ENCODE measurements at regions not wholly inside any gene's neighbourhood (a gene's known extent, or its start where the extent isn't known, plus 50 kb on each side); places are given as distances from the start of the nearest gene placed in this dataset.

- Mint-ChIP-seq H3K27me3 (ENCODE audit: low read depth) (peaks cover 3% of the 10 kb centered on the region), H3K9me3 (peaks cover 11% of the 10 kb centered on the region), H3K4me1 (peaks cover 4% of the 10 kb centered on the region), H3K4me3 (no peak overlapping the region), H3K36me3 (ENCODE audit: low read depth) (peaks cover 5% of the 10 kb centered on the region), H3K27ac (ENCODE audit: unreplicated experiment) (no peak overlapping the region)
- no peak for DNase-seq (ENCODE audit: low read depth, low spot score)
- no peak for TF ChIP-seq CTCF (conservative IDR thresholded peaks at IDR 0.05)
Observed at GRCh38 chr10:131662851-131663250, 238.0 kb upstream of the PPP2R2D start.

GRCh38 chr10:131663351-131663750, 237.5 kb upstream of the PPP2R2D start:
- H3K36me3 Mint-ChIP-seq (ENCODE audit: low read depth): peaks cover 5% of the 10 kb centered on the region
- no peak overlapping the region for H3K4me3 Mint-ChIP-seq
- peaks cover 4% of the 10 kb centered on the region for H3K4me1 Mint-ChIP-seq
- no peak for TF ChIP-seq CTCF (conservative IDR thresholded peaks at IDR 0.05)
- peaks cover 3% of the 10 kb centered on the region for H3K27me3 Mint-ChIP-seq (ENCODE audit: low read depth)
- H3K9me3 Mint-ChIP-seq: peaks cover 11% of the 10 kb centered on the region
- DNase-seq (ENCODE audit: low read depth, low spot score): no peak
- H3K27ac Mint-ChIP-seq (ENCODE audit: unreplicated experiment): no peak overlapping the region

- Mint-ChIP-seq H3K4me3 (no peak overlapping the region), H3K36me3 (ENCODE audit: low read depth) (peaks cover 5% of the 10 kb centered on the region), H3K4me1 (peaks cover 4% of the 10 kb centered on the region), H3K27ac (ENCODE audit: unreplicated experiment) (no peak overlapping the region), H3K9me3 (peaks cover 15% of the 10 kb centered on the region), H3K27me3 (ENCODE audit: low read depth) (peaks cover 3% of the 10 kb centered on the region)
- DNase-seq (ENCODE audit: low read depth, low spot score): no peak
- TF ChIP-seq CTCF (conservative IDR thresholded peaks at IDR 0.05): no peak
Observed at GRCh38 chr10:131666091-131666490, 234.7 kb upstream of the PPP2R2D start.

- peaks cover 6% of the 10 kb centered on the region for H3K36me3 Mint-ChIP-seq (ENCODE audit: low read depth)
- TF ChIP-seq CTCF (conservative IDR thresholded peaks at IDR 0.05): no peak
- H3K4me3 Mint-ChIP-seq: no peak overlapping the region
- peaks cover 4% of the 10 kb centered on the region for H3K4me1 Mint-ChIP-seq
- no peak overlapping the region for H3K27ac Mint-ChIP-seq (ENCODE audit: unreplicated experiment)
- peaks cover 3% of the 10 kb centered on the region for H3K27me3 Mint-ChIP-seq (ENCODE audit: low read depth)
- H3K9me3 Mint-ChIP-seq: peaks cover 17% of the 10 kb centered on the region
- no peak for DNase-seq (ENCODE audit: low read depth, low spot score)
Observed at GRCh38 chr10:131667047-131667446, 233.8 kb upstream of the PPP2R2D start.

- DNase-seq (ENCODE audit: low read depth, low spot score): no peak
- TF ChIP-seq CTCF (conservative IDR thresholded peaks at IDR 0.05): no peak
- H3K4me1 Mint-ChIP-seq: peaks cover 4% of the 10 kb centered on the region
- no peak overlapping the region for H3K4me3 Mint-ChIP-seq
- no peak overlapping the region for H3K27ac Mint-ChIP-seq (ENCODE audit: unreplicated experiment)
- peaks cover 23% of the 10 kb centered on the region for H3K9me3 Mint-ChIP-seq
- H3K36me3 Mint-ChIP-seq (ENCODE audit: low read depth): peaks cover 10% of the 10 kb centered on the region
- peaks cover 3% of the 10 kb centered on the region for H3K27me3 Mint-ChIP-seq (ENCODE audit: low read depth)
Observed at GRCh38 chr10:131667561-131667960, 233.2 kb upstream of the PPP2R2D start.

- H3K36me3 Mint-ChIP-seq (ENCODE audit: low read depth): peaks cover 10% of the 10 kb centered on the region
- H3K4me1 Mint-ChIP-seq: no peaks in the 10 kb centered on the region
- TF ChIP-seq CTCF (conservative IDR thresholded peaks at IDR 0.05): no peak
- no peak overlapping the region for H3K4me3 Mint-ChIP-seq
- H3K27ac Mint-ChIP-seq (ENCODE audit: unreplicated experiment): no peak overlapping the region
- H3K27me3 Mint-ChIP-seq (ENCODE audit: low read depth): peaks cover 2% of the 10 kb centered on the region
- no peak for DNase-seq (ENCODE audit: low read depth, low spot score)
- peaks cover 23% of the 10 kb centered on the region for H3K9me3 Mint-ChIP-seq
Observed at GRCh38 chr10:131668903-131669302, 231.9 kb upstream of the PPP2R2D start.

Measured in neural crest cell (in vitro differentiated cells).